ENCODE measurements at regions not wholly inside any gene's neighbourhood (a gene's known extent, or its start where the extent isn't known, plus 50 kb on each side); places are given as distances from the start of the nearest gene placed in this dataset.

DNA sequence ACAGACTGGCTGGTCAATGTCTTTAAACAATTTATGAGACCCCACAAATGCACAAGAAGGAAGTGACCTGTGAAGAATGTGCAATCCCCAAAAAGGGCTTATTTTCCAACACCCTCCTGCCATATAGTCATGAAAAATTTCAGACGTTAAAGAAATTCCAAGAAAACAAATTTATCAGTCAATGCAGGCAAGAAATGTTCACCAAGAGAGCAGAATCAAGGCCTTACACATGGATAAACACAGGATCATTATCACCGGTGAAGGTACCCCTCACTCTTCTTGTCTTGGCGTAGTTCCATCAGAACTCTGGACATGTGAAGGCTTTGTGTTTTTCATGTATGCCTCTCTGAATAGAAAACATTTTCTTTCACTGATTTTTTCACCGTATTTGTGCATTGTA lies 186.7 kb upstream of the GALNTL6 start:
- no peak overlapping the region for H3K4me3 ChIP-seq (ENCODE audit: control insufficient read depth, low read depth, low read length)
- TF ChIP-seq, protein P1, sequence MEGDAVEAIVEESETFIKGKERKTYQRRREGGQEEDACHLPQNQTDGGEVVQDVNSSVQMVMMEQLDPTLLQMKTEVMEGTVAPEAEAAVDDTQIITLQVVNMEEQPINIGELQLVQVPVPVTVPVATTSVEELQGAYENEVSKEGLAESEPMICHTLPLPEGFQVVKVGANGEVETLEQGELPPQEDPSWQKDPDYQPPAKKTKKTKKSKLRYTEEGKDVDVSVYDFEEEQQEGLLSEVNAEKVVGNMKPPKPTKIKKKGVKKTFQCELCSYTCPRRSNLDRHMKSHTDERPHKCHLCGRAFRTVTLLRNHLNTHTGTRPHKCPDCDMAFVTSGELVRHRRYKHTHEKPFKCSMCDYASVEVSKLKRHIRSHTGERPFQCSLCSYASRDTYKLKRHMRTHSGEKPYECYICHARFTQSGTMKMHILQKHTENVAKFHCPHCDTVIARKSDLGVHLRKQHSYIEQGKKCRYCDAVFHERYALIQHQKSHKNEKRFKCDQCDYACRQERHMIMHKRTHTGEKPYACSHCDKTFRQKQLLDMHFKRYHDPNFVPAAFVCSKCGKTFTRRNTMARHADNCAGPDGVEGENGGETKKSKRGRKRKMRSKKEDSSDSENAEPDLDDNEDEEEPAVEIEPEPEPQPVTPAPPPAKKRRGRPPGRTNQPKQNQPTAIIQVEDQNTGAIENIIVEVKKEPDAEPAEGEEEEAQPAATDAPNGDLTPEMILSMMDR (conservative IDR thresholded peaks at IDR 0.05; ENCODE audit: control insufficient read depth, insufficient read depth, low read depth, low read length), result no peak
- no peak for DNase-seq (ENCODE audit: low read depth)

DNA sequence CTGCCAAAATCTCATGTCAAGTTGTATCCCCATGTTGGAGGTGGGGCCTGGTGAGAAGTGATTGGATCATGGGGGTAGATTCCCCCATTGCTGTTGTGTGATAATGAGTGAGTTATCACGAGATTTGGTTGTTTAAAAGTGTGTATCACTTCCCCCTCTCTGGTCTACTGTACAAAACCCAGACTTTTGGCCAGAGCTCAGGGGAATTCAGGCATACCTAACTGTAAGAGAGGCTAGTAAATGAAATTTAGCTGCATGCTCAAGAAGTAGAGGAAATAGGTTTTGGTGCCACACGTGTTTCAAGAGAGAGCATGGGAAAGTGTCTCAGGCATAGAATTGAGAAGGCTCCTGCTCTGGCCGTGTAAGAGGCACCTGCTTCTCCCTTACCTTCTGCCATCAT lies 190.5 kb upstream of the GALNTL6 start:
- no peak for DNase-seq (ENCODE audit: low read depth)
- H3K4me3 ChIP-seq (ENCODE audit: control insufficient read depth, low read depth, low read length), result no peak overlapping the region
- TF ChIP-seq, protein P1 (conservative IDR thresholded peaks at IDR 0.05; ENCODE audit: control insufficient read depth, insufficient read depth, low read depth, low read length), result no peak

DNA sequence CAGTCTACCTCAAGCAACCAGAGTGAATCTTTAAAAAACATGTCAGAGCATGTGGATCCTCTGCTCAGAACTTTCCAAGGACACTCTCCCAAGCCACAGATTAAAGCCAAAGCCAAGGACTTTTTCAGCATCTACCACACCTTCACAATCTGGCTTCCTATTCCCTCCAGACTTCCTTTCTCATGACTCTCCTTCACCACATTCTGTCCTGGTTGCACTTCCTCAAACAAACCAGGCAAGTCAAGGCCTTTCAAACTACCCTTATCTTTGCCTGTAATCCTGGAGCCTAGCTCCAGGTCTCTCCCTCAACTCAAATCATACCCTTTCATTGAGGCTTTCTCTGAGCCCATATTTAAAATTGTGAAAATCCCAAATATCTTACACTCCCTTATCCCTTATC lies 191.6 kb upstream of the GALNTL6 start:
- no peak overlapping the region for H3K4me3 ChIP-seq (ENCODE audit: control insufficient read depth, low read depth, low read length)
- no peak for DNase-seq (ENCODE audit: low read depth)
- TF ChIP-seq, protein P1 (conservative IDR thresholded peaks at IDR 0.05; ENCODE audit: control insufficient read depth, insufficient read depth, low read depth, low read length), result no peak

DNA sequence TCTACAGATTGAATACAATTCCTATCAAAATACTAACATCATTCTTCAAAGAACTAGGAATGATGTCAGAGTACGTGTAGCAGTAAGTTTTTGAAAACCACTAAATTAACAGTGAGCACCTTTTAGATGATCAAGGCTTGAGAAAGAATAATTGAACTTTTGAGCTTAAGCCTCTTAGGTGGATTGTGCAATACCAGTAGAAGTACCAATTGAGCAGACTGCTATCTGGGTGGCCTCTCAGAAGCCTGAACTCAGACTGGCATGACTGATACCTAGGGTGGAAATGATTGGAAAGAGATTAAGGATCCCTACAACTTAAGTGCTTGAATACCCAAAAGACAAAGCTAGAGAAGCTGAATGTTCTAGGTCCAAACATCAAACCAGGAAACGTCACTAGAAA lies 200.3 kb upstream of the GALNTL6 start:
- TF ChIP-seq, protein P1 (conservative IDR thresholded peaks at IDR 0.05; ENCODE audit: control insufficient read depth, insufficient read depth, low read depth, low read length), result no peak
- DNase-seq (ENCODE audit: low read depth), result no peak
- no peak overlapping the region for H3K4me3 ChIP-seq (ENCODE audit: control insufficient read depth, low read depth, low read length)

DNA sequence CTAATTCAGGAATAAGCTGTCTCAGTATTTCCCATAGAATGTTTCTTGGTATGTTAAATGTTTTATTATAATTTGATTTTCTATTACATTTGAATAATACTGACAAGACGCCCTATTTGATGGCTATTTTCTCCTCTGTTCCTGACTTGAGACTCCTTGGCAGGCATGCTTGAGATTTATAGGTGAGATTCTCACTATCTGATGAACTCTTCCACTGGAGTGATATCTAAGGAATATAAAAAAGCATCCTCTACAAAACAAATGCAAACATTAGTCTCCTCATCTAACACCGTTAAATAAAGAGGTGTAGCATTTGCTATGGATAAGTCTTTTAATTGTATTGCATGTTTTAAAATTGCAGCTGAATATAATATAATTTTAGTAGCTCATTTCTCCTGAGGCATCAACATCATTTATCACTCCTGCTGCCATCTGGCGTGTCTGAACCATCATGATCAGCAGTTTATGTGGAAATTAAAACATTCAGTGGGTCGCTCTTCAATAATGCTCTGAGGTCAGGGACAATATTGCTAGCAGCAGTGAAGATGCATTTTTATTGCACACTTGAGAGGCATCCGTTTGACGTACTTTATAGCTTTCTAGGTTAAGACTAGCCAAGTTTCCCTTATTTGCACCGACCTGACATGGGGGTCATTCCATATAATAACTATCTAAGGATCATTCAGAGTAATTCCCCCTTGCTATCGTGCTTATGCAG lies 210.4 kb upstream of the GALNTL6 start:
- DNase-seq (ENCODE audit: low read depth), result no peak
- H3K4me3 ChIP-seq (ENCODE audit: control insufficient read depth, low read depth, low read length), result no peak overlapping the region
- TF ChIP-seq, protein P1 (conservative IDR thresholded peaks at IDR 0.05; ENCODE audit: control insufficient read depth, insufficient read depth, low read depth, low read length), result no peak

DNA sequence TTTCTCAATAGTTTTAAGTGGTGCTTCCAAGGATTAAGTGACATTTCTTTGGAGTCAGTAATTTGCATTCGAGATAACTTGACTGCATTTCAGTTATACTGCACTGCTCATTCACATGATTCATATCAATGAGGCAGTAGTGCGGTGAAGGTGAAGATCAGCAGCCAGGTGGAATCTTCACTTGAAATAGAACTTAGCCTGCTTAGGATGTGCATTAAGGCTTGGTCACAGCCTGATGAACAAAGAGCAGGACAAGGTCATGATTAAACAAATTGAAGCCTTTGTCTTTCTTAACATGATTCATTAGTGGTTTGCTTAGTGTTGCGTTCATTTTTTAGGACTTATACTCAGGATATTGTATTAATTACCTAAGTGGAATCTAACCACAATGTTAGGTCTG lies 212.1 kb upstream of the GALNTL6 start:
- H3K4me3 ChIP-seq (ENCODE audit: control insufficient read depth, low read depth, low read length), result no peak overlapping the region
- TF ChIP-seq, protein P1 (conservative IDR thresholded peaks at IDR 0.05; ENCODE audit: control insufficient read depth, insufficient read depth, low read depth, low read length), result no peak
- no peak for DNase-seq (ENCODE audit: low read depth)

DNA sequence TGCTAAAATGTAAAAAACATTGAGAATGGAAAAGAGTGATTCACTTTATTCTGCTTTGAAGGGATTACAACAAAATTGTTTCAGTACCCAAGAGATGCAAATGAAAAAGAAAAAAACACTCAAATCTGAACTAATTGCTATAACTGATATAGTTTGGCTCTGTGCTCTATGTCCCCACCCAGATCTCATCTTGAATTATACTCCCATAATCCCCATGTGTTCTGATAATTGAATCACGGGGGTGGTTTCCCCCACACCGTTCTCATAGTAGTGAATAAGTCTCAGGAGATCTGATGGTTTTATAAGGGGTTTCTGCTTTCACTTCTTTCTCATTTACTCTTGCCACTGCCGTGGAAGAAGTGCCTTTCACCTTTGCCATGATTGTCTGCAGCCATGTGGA lies 213.6 kb upstream of the GALNTL6 start:
- TF ChIP-seq, protein P1 (conservative IDR thresholded peaks at IDR 0.05; ENCODE audit: control insufficient read depth, insufficient read depth, low read depth, low read length), result no peak
- no peak overlapping the region for H3K4me3 ChIP-seq (ENCODE audit: control insufficient read depth, low read depth, low read length)
- no peak for DNase-seq (ENCODE audit: low read depth)
